AG04450 (cell line): ENCODE measurements at regions not wholly inside any gene's neighbourhood (a gene's known extent, or its start where the extent isn't known, plus 50 kb on each side); places are given as distances from the start of the nearest gene placed in this dataset.

Experiments used
- CTCF ChIA-PET: fragments of 300-600, 350-600 bp; formaldehyde crosslinking; extraction: SDS; loops from one replicate; lab custom pipeline; 2022; ENCODE audit warnings: antibody characterized with exemption, inconsistent platforms; lab: Charles Lee
- POLR2A ChIA-PET: fragments of 350-600 bp; formaldehyde crosslinking; extraction: SDS; loops from one replicate; lab custom pipeline; 2021; ENCODE audit warnings: antibody characterized with exemption, inconsistent platforms; lab: Yijun Ruan, JAX
- DNase-seq: peaks from one replicate; pipeline ENCODE4 v3.0.0-alpha.2; 2011; ENCODE audit warnings: low read depth, low spot score
- H3K27ac ChIP-seq: one replicate; pipeline ENCODE4 v1.5.1; 2012; ENCODE audit warnings: low read depth, low read length, control low read depth
- H3K27me3 ChIP-seq: one replicate; pipeline ENCODE4 v1.6.0; 2012; ENCODE audit warnings: low read length; ENCODE audit not compliant: control insufficient read depth, insufficient read depth
- H3K4me3 ChIP-seq: 2 replicates; pipeline ENCODE4 v1.5.1; 2011; ENCODE audit warnings: mild to moderate bottlenecking, low read depth, low read length, control low read depth
- H3K9me3 ChIP-seq: 2 replicates; pipeline ENCODE4 v1.5.1; 2012; ENCODE audit warnings: low read length; ENCODE audit not compliant: control insufficient read depth, insufficient read depth
- CTCF ChIP-seq: IDR thresholded peaks from 2 replicates; pipeline ENCODE4 v1.5.1; 2011; ENCODE audit warnings: low read depth, low read length, control low read depth, inconsistent platforms

GRCh38 chr10:33048223-33048622 is 90.2 kb upstream of the ITGB1 start:
- CTCF ChIA-PET = interaction anchor here (0.6 to 1.8 kb wide), 2 partner anchors 68 to 90 kb away, joined by 3 read pairs; no protein-coding TSS in a partner anchor
- POLR2A ChIA-PET = no interaction called here
- no peak for TF ChIP-seq CTCF
- Histone ChIP-seq H3K4me3 (no peak overlapping the region), H3K27ac (no peak overlapping the region), H3K27me3 (no peaks in the 10 kb centered on the region), H3K9me3 (no peaks in the 10 kb centered on the region)
- DNase-seq = no peak

- peak; percentile 39 for TF ChIP-seq CTCF
- ChIA-PET CTCF (interaction anchor here (0.6 to 1.8 kb wide), 3 partner anchors 69 to 147 kb away, joined by 3 read pairs; no protein-coding TSS in a partner anchor), POLR2A (no interaction called here)
- Histone ChIP-seq H3K27ac (no peak overlapping the region), H3K27me3 (no peaks in the 10 kb centered on the region), H3K4me3 (no peak overlapping the region), H3K9me3 (no peaks in the 10 kb centered on the region)
- no peak for DNase-seq
These were observed 89.6 kb upstream of the ITGB1 start for GRCh38 chr10:33047655-33048054.

- POLR2A ChIA-PET = no interaction called here
- no peaks in the 10 kb centered on the region for H3K9me3 ChIP-seq
- no peak overlapping the region for H3K27ac ChIP-seq
- H3K4me3 ChIP-seq = no peak overlapping the region
- no peak for DNase-seq
- CTCF ChIA-PET = interaction anchor here (0.9 to 1.8 kb wide), 2 partner anchors 37 to 69 kb away, joined by 3 read pairs; no protein-coding TSS in a partner anchor
- TF ChIP-seq CTCF = no peak
- H3K27me3 ChIP-seq = no peaks in the 10 kb centered on the region
These were observed 88.8 kb upstream of the ITGB1 start for GRCh38 chr10:33046792-33047191.

- POLR2A ChIA-PET = no interaction called here
- CTCF ChIA-PET = no interaction called here
- no peak for TF ChIP-seq CTCF
- Histone ChIP-seq H3K27me3 (no peaks in the 10 kb centered on the region), H3K27ac (no peak overlapping the region), H3K4me3 (no peak overlapping the region), H3K9me3 (no peaks in the 10 kb centered on the region)
- DNase-seq = no peak
These were observed 87.4 kb upstream of the ITGB1 start for GRCh38 chr10:33045421-33045820.

- ChIA-PET POLR2A (no interaction called here), CTCF (no interaction called here)
- Histone ChIP-seq H3K4me3 (no peak overlapping the region), H3K27ac (no peak overlapping the region), H3K27me3 (no peaks in the 10 kb centered on the region), H3K9me3 (peaks cover 3% of the 10 kb centered on the region; the same call in 1 of the 2 replicates)
- no peak for TF ChIP-seq CTCF
- DNase-seq = no peak
These were observed 84.5 kb upstream of the ITGB1 start for GRCh38 chr10:33042565-33042964.
